GM18520 (cell line): ENCODE measurements at regions not wholly inside any gene's neighbourhood (a gene's known extent, or its start where the extent isn't known, plus 50 kb on each side); places are given as distances from the start of the nearest gene placed in this dataset.

ENCODE experiments used
- ATAC-seq: cut with Tn5 transposase; IDR thresholded peaks from one replicate; pipeline ENCODE4 v1.9.1; 2021; ENCODE audit not compliant: unreplicated experiment

- no peak for ATAC-seq
Observed at GRCh38 chrX:39716401-39716800, 381.4 kb downstream of the BCOR start.

GRCh38 chrX:39716802-39717540 lies 380.8 kb downstream of the BCOR start:
- no peak for ATAC-seq

- no peak for ATAC-seq
Observed at GRCh38 chrX:39718981-39719380, 378.8 kb downstream of the BCOR start.

GRCh38 chrX:39720945-39721344 lies 376.8 kb downstream of the BCOR start:
- ATAC-seq, result no peak

- no peak for ATAC-seq
Observed at GRCh38 chrX:39721566-39722279, 376.0 kb downstream of the BCOR start.

GRCh38 chrX:39724544-39724943 lies 373.2 kb downstream of the BCOR start:
- ATAC-seq, result no peak

- ATAC-seq, result no peak
Observed at GRCh38 chrX:39725114-39725513, 372.6 kb downstream of the BCOR start.

GRCh38 chrX:39725928-39726619 lies 371.7 kb downstream of the BCOR start:
- no peak for ATAC-seq

- no peak for ATAC-seq
Observed at GRCh38 chrX:39726771-39727170, 371.0 kb downstream of the BCOR start.

GRCh38 chrX:39728025-39728424 lies 369.7 kb downstream of the BCOR start:
- ATAC-seq, result no peak

- ATAC-seq, result no peak
Observed at GRCh38 chrX:39728852-39729598, 368.7 kb downstream of the BCOR start.

GRCh38 chrX:39729981-39730661 lies 367.6 kb downstream of the BCOR start:
- no peak for ATAC-seq

- ATAC-seq, result no peak
Observed at GRCh38 chrX:39730662-39731329, 367.0 kb downstream of the BCOR start.

GRCh38 chrX:39731330-39731667 lies 366.5 kb downstream of the BCOR start:
- no peak for ATAC-seq

- no peak for ATAC-seq
Observed at GRCh38 chrX:39731735-39732134, 366.0 kb downstream of the BCOR start.

GRCh38 chrX:39733745-39734144 lies 364.0 kb downstream of the BCOR start:
- ATAC-seq, result no peak

- no peak for ATAC-seq
Observed at GRCh38 chrX:39734174-39734776, 363.5 kb downstream of the BCOR start.

- ATAC-seq, result no peak
Observed at GRCh38 chrX:39736216-39737211, 361.2 kb downstream of the BCOR start.

- ATAC-seq, result no peak
Observed at GRCh38 chrX:39739585-39739984, 358.2 kb downstream of the BCOR start.
